GM23338 (cell line): ENCODE measurements at regions not wholly inside any gene's neighbourhood (a gene's known extent, or its start where the extent isn't known, plus 50 kb on each side); places are given as distances from the start of the nearest gene placed in this dataset.

Experiments
- ATAC-seq: fragments of 200-7000 bp; cut with Tn5 transposase; 3 replicates; pipeline ENCODE4 v1.9.1; 2020
- DNase-seq: peaks from one replicate; pipeline ENCODE4 v3.0.0-alpha.2; 2015; ENCODE audit warnings: low spot score
- H2AFZ ChIP-seq: fragments of 200-600 bp; sonication (generic); 2 replicates; pipeline ENCODE4 v1.8.0; 2016; ENCODE audit warnings: antibody characterized with exemption, mild to moderate bottlenecking, moderate library complexity
- H3F3A ChIP-seq: fragments of 200-600 bp; sonication (generic); replicated peaks from 2 replicates; pipeline ENCODE4 v1.8.0; 2017; ENCODE audit warnings: antibody characterized with exemption, mixed run types, low read depth
- H3K27ac ChIP-seq: fragments of 200-600 bp; sonication (generic); 2 replicates; pipeline ENCODE4 v1.6.1; 2016; ENCODE audit warnings: low read depth
- H3K27me3 ChIP-seq: fragments of 200-600 bp; sonication (generic); 2 replicates; pipeline ENCODE4 v1.8.0; 2016; ENCODE audit warnings: mild to moderate bottlenecking, mixed run types, moderate library complexity; ENCODE audit not compliant: insufficient read depth
- H3K36me3 ChIP-seq: fragments of 200-600 bp; sonication (generic); 2 replicates; pipeline ENCODE4 v1.8.0; 2016; ENCODE audit warnings: mild to moderate bottlenecking; ENCODE audit not compliant: insufficient read depth
- H3K4me1 ChIP-seq: fragments of 200-600 bp; sonication (generic); 2 replicates; pipeline ENCODE4 v1.8.0; 2016; ENCODE audit warnings: mild to moderate bottlenecking, moderate library complexity; ENCODE audit not compliant: insufficient read depth
- H3K4me2 ChIP-seq: fragments of 200-600 bp; sonication (generic); 2 replicates; pipeline ENCODE4 v1.7.1; 2017; ENCODE audit warnings: mixed run types
- H3K4me3 ChIP-seq: fragments of 200-600 bp; sonication (generic); 2 replicates; pipeline ENCODE4 v1.6.1; 2016; ENCODE audit warnings: mixed run types
- H3K79me2 ChIP-seq: fragments of 200-600 bp; sonication (generic); replicated peaks from 2 replicates; pipeline ENCODE4 v1.8.0; 2017; ENCODE audit warnings: mild to moderate bottlenecking; ENCODE audit not compliant: insufficient read depth
- H3K9me2 ChIP-seq: fragments of 200-600 bp; sonication (generic); 2 replicates; pipeline ENCODE4 v1.8.0; 2017; ENCODE audit not compliant: insufficient read depth
- H4K20me1 ChIP-seq: fragments of 200-600 bp; sonication (generic); replicated peaks from 2 replicates; pipeline ENCODE4 v1.8.0; 2017; ENCODE audit warnings: mild to moderate bottlenecking; ENCODE audit not compliant: insufficient read depth
- H3K27ac Mint-ChIP-seq: 2 replicates; pipeline ENCODE4 v1.8.0; 2020; ENCODE audit warnings: inconsistent platforms, mild to moderate bottlenecking, moderate library complexity, mixed read lengths
- H3K27me3 Mint-ChIP-seq: 3 replicates; pipeline ENCODE4 v1.8.0; 2022; ENCODE audit warnings: low read depth, mild to moderate bottlenecking, moderate library complexity, mixed read lengths, inconsistent platforms; ENCODE audit not compliant: insufficient read depth, poor library complexity
- H3K36me3 Mint-ChIP-seq: 3 replicates; pipeline ENCODE4 v1.8.0; 2021; ENCODE audit warnings: low read depth, mild to moderate bottlenecking, inconsistent platforms, moderate library complexity, mixed read lengths
- H3K4me1 Mint-ChIP-seq: 3 replicates; pipeline ENCODE4 v1.8.0; 2020; ENCODE audit warnings: mild to moderate bottlenecking, inconsistent platforms, mixed read lengths
- H3K4me3 Mint-ChIP-seq: 3 replicates; pipeline ENCODE4 v1.8.0; 2021; ENCODE audit warnings: moderate library complexity, mild to moderate bottlenecking, inconsistent platforms, mixed read lengths
- H3K9me3 Mint-ChIP-seq: 3 replicates; pipeline ENCODE4 v1.8.0; 2020; ENCODE audit warnings: moderate library complexity, mild to moderate bottlenecking, inconsistent platforms, mixed read lengths
- CREB1 ChIP-seq: fragments of 250-450 bp; sonication (Bioruptor Pico); IDR thresholded peaks from 2 replicates; pipeline ENCODE4 v1.5.0; 2020; ENCODE audit warnings: low read depth, mild to moderate bottlenecking, moderate library complexity
- JUNB ChIP-seq: IDR thresholded peaks from one replicate; pipeline ENCODE4 v1.6.1; 2016; ENCODE audit warnings: antibody characterized with exemption; ENCODE audit not compliant: unreplicated experiment
- POLR2AphosphoS5 ChIP-seq: IDR thresholded peaks from 2 replicates; pipeline ENCODE4 v1.6.1; 2016; ENCODE audit warnings: antibody characterized with exemption, low read depth
- STAT1 ChIP-seq: IDR thresholded peaks from one replicate; pipeline ENCODE4 v1.6.1; 2016; ENCODE audit warnings: antibody characterized with exemption; ENCODE audit not compliant: unreplicated experiment
- ZNF331 ChIP-seq: fragments of 250-450 bp; sonication (Bioruptor Pico); IDR thresholded peaks from 2 replicates; pipeline ENCODE4 v1.5.0; 2020; ENCODE audit warnings: low read depth, mild to moderate bottlenecking, moderate library complexity
- ZNF462 ChIP-seq: fragments of 250-450 bp; sonication (Bioruptor Pico); IDR thresholded peaks from 2 replicates; pipeline ENCODE4 v1.5.0; 2020; ENCODE audit warnings: mild to moderate bottlenecking, moderate library complexity
- TF ChIP-seq, protein P1 (sequence below): IDR thresholded peaks from one replicate; pipeline ENCODE4 v1.6.1; 2018; ENCODE audit warnings: antibody characterized with exemption; ENCODE audit not compliant: unreplicated experiment

- TF ChIP-seq ZNF462 (CRISPR knock-in tag) (no peak), ZNF331 (no peak), POLR2AphosphoS5 (no peak)
Measured at GRCh38 chr11:103727262-103727661, 309.2 kb upstream of the DDI1 start (continued).

DNA sequence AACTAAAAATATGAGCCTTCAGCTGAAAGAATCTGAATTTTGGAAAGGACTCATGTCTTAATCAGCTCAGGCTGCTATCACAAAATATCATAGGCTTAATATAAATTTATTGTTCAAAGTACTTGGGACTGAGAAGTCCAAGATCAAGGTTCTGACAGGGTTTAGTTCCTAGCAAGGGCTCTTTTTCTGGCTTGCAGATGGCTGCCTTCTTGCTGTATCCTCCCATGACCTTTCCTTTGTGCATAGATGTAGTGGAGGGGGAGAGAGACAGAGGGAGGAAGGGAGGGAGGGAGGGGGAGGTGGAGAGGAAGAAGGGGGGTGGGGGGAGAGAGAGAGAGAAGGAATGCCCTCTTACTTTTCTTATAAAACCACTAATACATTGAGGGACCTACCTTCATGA lies 306.8 kb upstream of the DDI1 start:
- H3K4me1 ChIP-seq: peaks cover 6% of the 10 kb centered on the region; the same call in 1 of the 2 replicates
- DNase-seq (no peak), ATAC-seq (no peak)
- H3K27me3 Mint-ChIP-seq: no peaks in the 10 kb centered on the region
- peaks cover 33% of the 10 kb centered on the region for H3K36me3 Mint-ChIP-seq
- H2AFZ ChIP-seq: no peak overlapping the region
- H3K9me2 ChIP-seq: peaks cover 10% of the 10 kb centered on the region; the same call in 1 of the 2 replicates
- H4K20me1 ChIP-seq: no peaks in the 10 kb centered on the region
- peaks cover 41% of the 10 kb centered on the region for H3K9me3 Mint-ChIP-seq
- H3F3A ChIP-seq: no peaks in the 10 kb centered on the region
- H3K4me2 ChIP-seq: no peak overlapping the region
- no peak overlapping the region for H3K27ac ChIP-seq
- H3K27me3 ChIP-seq: no peaks in the 10 kb centered on the region
- H3K27ac Mint-ChIP-seq: no peak overlapping the region
- H3K4me1 Mint-ChIP-seq: peaks cover 9% of the 10 kb centered on the region; the same call in 2 of the 3 replicates
- H3K4me3 ChIP-seq: no peak overlapping the region
- no peaks in the 10 kb centered on the region for H3K79me2 ChIP-seq
- no peaks in the 10 kb centered on the region; the same call in 1 of the 2 replicates for H3K36me3 ChIP-seq
- H3K4me3 Mint-ChIP-seq: no peak overlapping the region
- TF ChIP-seq, protein P1, sequence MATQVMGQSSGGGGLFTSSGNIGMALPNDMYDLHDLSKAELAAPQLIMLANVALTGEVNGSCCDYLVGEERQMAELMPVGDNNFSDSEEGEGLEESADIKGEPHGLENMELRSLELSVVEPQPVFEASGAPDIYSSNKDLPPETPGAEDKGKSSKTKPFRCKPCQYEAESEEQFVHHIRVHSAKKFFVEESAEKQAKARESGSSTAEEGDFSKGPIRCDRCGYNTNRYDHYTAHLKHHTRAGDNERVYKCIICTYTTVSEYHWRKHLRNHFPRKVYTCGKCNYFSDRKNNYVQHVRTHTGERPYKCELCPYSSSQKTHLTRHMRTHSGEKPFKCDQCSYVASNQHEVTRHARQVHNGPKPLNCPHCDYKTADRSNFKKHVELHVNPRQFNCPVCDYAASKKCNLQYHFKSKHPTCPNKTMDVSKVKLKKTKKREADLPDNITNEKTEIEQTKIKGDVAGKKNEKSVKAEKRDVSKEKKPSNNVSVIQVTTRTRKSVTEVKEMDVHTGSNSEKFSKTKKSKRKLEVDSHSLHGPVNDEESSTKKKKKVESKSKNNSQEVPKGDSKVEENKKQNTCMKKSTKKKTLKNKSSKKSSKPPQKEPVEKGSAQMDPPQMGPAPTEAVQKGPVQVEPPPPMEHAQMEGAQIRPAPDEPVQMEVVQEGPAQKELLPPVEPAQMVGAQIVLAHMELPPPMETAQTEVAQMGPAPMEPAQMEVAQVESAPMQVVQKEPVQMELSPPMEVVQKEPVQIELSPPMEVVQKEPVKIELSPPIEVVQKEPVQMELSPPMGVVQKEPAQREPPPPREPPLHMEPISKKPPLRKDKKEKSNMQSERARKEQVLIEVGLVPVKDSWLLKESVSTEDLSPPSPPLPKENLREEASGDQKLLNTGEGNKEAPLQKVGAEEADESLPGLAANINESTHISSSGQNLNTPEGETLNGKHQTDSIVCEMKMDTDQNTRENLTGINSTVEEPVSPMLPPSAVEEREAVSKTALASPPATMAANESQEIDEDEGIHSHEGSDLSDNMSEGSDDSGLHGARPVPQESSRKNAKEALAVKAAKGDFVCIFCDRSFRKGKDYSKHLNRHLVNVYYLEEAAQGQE: no peak
- TF ChIP-seq ZNF462 (CRISPR knock-in tag): no peak
- no peak for TF ChIP-seq STAT1
- no peak for TF ChIP-seq JUNB
- TF ChIP-seq CREB1 (CRISPR knock-in tag): no peak
